Panc1 (cell line): ENCODE measurements at regions not wholly inside any gene's neighbourhood (a gene's known extent, or its start where the extent isn't known, plus 50 kb on each side); places are given as distances from the start of the nearest gene placed in this dataset.

ENCODE experiments used
- ATAC-seq: fragments of 200-7000 bp; cut with Tn5 transposase; 2 replicates; pipeline ENCODE4 v1.9.1; 2020; ENCODE audit warnings: mild to moderate bottlenecking, moderate library complexity
- BruUV-seq: library from RNA; stranded (reverse); fragments of 400-500 nt; replicated peaks from 2 replicates; lab custom pipeline; 2021; lab: Mats Ljungman, UMichigan
- CTCF ChIA-PET: fragments of 300-600 bp; sonication (Branson Sonifier 250); formaldehyde crosslinking; loops from one replicate; lab custom pipeline; 2022; ENCODE audit warnings: antibody characterized with exemption; lab: Charles Lee
- POLR2A ChIA-PET: fragments of 300-600 bp; sonication (Branson Sonifier 250); formaldehyde crosslinking; loops from one replicate; lab custom pipeline; 2022; ENCODE audit warnings: antibody characterized with exemption; lab: Charles Lee
- DNase-seq: peaks from one replicate; pipeline ENCODE4 v3.0.0-alpha.2; 2010; ENCODE audit warnings: low read depth, low spot score
- H3K27ac ChIP-seq: 2 replicates; pipeline ENCODE4 v1.5.1; 2011; ENCODE audit warnings: mild to moderate bottlenecking, low read length, inconsistent platforms
- H3K27me3 ChIP-seq: fragments of 200-500 bp; sonication (Bioruptor generic); 2 replicates; pipeline ENCODE4 v1.6.0; 2014; ENCODE audit warnings: low read length, inconsistent platforms; ENCODE audit not compliant: control insufficient read depth, insufficient read depth
- H3K36me3 ChIP-seq: fragments of 200-500 bp; sonication (Bioruptor generic); 2 replicates; pipeline ENCODE4 v1.5.1; 2014; ENCODE audit warnings: inconsistent platforms, mild to moderate bottlenecking, low read length, moderate library complexity; ENCODE audit not compliant: control insufficient read depth, insufficient read depth
- H3K4me1 ChIP-seq: 2 replicates; pipeline ENCODE4 v1.5.1; 2011; ENCODE audit warnings: inconsistent platforms, mild to moderate bottlenecking, low read length, moderate library complexity; ENCODE audit not compliant: control insufficient read depth, insufficient read depth
- H3K4me3 ChIP-seq, 2 experiments: 2 replicates each; pipeline ENCODE4 v1.5.1; 2011 to 2012; ENCODE audit warnings: low read depth in 2 of 2, low read length in 2 of 2, mild to moderate bottlenecking in 2 of 2, inconsistent platforms in 1 of 2, moderate library complexity in 1 of 2
- H3K9me3 ChIP-seq: fragments of 200-500 bp; sonication (Bioruptor generic); 2 replicates; pipeline ENCODE4 v1.5.1; 2014; ENCODE audit warnings: low read depth, mild to moderate bottlenecking, inconsistent platforms, low read length, moderate library complexity; ENCODE audit not compliant: control insufficient read depth, insufficient read depth
- POLR2AphosphoS5 ChIP-seq: IDR thresholded peaks from 2 replicates; pipeline ENCODE4 v1.6.1; 2012; ENCODE audit warnings: mild to moderate bottlenecking, low read depth, low read length, moderate library complexity
- REST ChIP-seq, 2 experiments: IDR thresholded peaks; 2 replicates each; pipeline ENCODE4 v1.6.1; 2011 to 2012; ENCODE audit warnings: low read depth in 2 of 2, control low read depth in 1 of 2, low read length in 1 of 2, mild to moderate bottlenecking in 1 of 2, moderate library complexity in 1 of 2; ENCODE audit not compliant: insufficient read depth in 1 of 2
- SIN3A ChIP-seq: IDR thresholded peaks from 2 replicates; pipeline ENCODE4 v1.6.1; 2012; ENCODE audit warnings: low read depth, mild to moderate bottlenecking, low read length, moderate library complexity, borderline replicate concordance; ENCODE audit not compliant: insufficient read depth
- TCF7L2 ChIP-seq: IDR thresholded peaks from 2 replicates; pipeline ENCODE4 v1.6.1; 2011; ENCODE audit warnings: mild to moderate bottlenecking, low read depth, low read length, inconsistent platforms
- in situ Hi-C: cut with HindIII; loops from 2 replicates; pipeline ENCODE4 v1.10.0; 2016; ENCODE audit warnings: low sequenced_read_pairs, low pct_unique_long_range_greater_than_20kb
- intact Hi-C: fragments of 100-400 bp; cut with micrococcal nuclease; formaldehyde crosslinking; loops from one replicate; pipeline ENCODE4 v1.10.0; 2022; ENCODE audit not compliant: unreplicated experiment
- TF ChIP-seq, protein P1 (sequence below): fragments of 450-650 bp; IDR thresholded peaks from 2 replicates; pipeline ENCODE4 v1.5.1; 2017; ENCODE audit warnings: mild to moderate bottlenecking

DNA sequence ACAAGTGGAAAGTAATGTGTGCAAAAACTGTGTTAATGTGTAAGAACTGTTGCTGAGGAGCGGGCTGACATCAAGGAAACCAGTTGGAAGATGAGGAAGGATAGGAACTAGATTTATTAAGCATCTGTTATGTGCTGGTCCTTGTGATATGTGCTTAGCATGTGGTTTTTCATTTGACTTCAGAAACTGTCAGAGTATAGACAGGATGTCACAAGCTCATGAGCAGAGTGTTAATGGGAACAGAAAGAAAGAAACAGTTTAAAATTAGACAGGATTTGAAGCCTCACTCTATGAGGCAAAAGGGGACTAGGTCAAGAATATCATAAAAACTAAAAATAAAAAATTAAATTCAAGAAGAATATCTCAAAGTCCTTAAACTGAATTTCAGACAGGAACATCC is 270.6 kb upstream of the DPPA4 start:
- POLR2A ChIA-PET: no interaction called here

DNA sequence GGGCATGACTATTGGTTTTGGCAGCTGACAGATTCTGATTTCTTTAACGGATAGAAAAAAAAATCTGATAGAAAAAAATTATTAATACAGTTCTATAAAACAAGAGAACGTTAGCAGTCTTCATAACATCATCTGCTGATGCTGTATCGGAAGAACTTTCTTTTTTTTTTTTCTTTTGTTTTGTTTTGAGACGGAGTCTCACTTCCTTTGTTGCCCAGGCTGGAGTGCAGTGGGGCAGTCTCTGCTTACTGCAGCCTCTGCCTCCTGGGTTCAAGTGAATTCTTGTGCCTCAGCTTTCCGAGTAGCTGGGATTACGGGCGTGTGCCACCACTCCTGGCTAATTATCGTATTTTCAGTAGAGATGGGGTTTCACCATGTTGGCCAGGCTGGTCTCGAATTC is 271.2 kb upstream of the DPPA4 start:
- ChIA-PET POLR2A (no interaction called here), CTCF (no interaction called here)
- intact Hi-C loops (no loop called here), in situ Hi-C loops (no loop called here)
- BruUV-seq: no TSS peak
- ATAC-seq (no peak), DNase-seq (no peak)
- H3K9me3 ChIP-seq: no peaks in the 10 kb centered on the region
- no peak for TF ChIP-seq REST (IDR thresholded peaks at IDR 0.05; ENCODE audit: insufficient read depth in 1 of 2, low read depth in 2 of 2, low read length in 1 of 2)
- no peak for TF ChIP-seq TCF7L2
- TF ChIP-seq SIN3A: no peak
- TF ChIP-seq, protein P1, sequence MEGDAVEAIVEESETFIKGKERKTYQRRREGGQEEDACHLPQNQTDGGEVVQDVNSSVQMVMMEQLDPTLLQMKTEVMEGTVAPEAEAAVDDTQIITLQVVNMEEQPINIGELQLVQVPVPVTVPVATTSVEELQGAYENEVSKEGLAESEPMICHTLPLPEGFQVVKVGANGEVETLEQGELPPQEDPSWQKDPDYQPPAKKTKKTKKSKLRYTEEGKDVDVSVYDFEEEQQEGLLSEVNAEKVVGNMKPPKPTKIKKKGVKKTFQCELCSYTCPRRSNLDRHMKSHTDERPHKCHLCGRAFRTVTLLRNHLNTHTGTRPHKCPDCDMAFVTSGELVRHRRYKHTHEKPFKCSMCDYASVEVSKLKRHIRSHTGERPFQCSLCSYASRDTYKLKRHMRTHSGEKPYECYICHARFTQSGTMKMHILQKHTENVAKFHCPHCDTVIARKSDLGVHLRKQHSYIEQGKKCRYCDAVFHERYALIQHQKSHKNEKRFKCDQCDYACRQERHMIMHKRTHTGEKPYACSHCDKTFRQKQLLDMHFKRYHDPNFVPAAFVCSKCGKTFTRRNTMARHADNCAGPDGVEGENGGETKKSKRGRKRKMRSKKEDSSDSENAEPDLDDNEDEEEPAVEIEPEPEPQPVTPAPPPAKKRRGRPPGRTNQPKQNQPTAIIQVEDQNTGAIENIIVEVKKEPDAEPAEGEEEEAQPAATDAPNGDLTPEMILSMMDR: no peak
- no peak for TF ChIP-seq POLR2AphosphoS5
- no peaks in the 10 kb centered on the region for H3K27me3 ChIP-seq
- no peaks in the 10 kb centered on the region for H3K4me1 ChIP-seq
- no peak overlapping the region for H3K27ac ChIP-seq
- no peak overlapping the region for H3K4me3 ChIP-seq
- H3K36me3 ChIP-seq: no peaks in the 10 kb centered on the region

More for the DNA sequence above, 270.6 kb upstream of the DPPA4 start:
- no peak for ATAC-seq
- TF ChIP-seq, protein P1: no peak
- TF ChIP-seq SIN3A (no peak), POLR2AphosphoS5 (no peak), REST (IDR thresholded peaks at IDR 0.05; ENCODE audit: insufficient read depth in 1 of 2, low read depth in 2 of 2, low read length in 1 of 2) (no peak), TCF7L2 (no peak)
- no TSS peak for BruUV-seq
- Histone ChIP-seq H3K4me3 (no peak overlapping the region), H3K4me1 (no peaks in the 10 kb centered on the region), H3K36me3 (no peaks in the 10 kb centered on the region), H3K9me3 (no peaks in the 10 kb centered on the region), H3K27ac (no peak overlapping the region), H3K27me3 (no peaks in the 10 kb centered on the region)
- in situ Hi-C loops: no loop called here
- CTCF ChIA-PET: no interaction called here
- DNase-seq: no peak
- intact Hi-C loops: no loop called here
